Fibroblast of pulmonary artery (primary cell): ENCODE measurements at regions not wholly inside any gene's neighbourhood (a gene's known extent, or its start where the extent isn't known, plus 50 kb on each side); places are given as distances from the start of the nearest gene placed in this dataset.

Source experiments
- DNase-seq: peaks from one replicate; pipeline ENCODE4 v3.0.0-alpha.2; 2010; ENCODE audit warnings: low read depth
- H3K4me3 ChIP-seq: replicated peaks from 2 replicates; pipeline ENCODE4 v1.5.1; 2011; ENCODE audit warnings: low read depth, mild to moderate bottlenecking, control low read depth, low read length, moderate library complexity
- TF ChIP-seq, protein P1 (sequence below): IDR thresholded peaks from 2 replicates; pipeline ENCODE4 v1.5.1; 2011; ENCODE audit warnings: mild to moderate bottlenecking, control low read depth, low read length, inconsistent platforms; ENCODE audit errors: missing control alignments

DNA sequence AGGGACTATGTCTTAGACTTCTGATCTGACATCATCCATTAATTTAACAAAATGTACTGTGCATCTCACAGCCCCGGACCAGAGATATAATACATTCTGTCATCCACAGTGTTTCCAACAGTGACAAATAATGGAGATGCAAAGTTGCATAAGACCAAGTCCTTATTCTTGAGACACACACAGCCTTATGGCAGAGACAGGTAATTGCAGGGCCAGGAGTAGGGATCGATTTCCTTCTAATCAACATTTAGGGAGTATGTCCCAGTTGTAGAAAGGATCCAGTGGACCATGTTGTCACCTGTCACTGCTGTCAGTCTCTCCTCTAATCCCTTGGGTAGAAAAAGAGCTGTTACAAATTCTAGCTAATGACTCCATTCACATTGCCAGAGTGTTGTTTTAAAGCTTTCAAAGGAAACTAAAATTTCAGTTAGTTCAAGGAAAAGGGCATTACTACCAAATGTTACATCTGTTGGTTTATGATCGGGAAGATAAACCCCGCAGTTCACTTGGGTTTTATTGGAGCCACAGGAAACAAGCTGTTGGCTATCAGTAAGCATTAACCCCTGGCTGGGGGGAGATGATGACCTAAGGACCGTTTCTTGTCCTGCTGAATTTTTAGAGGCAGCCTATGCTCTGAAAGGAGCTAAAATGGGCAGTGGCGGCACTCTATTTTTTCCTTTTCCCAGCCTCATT is 111.4 kb upstream of the ATXN1 start:
- no peak overlapping the region for H3K4me3 ChIP-seq
- DNase-seq: no peak
- TF ChIP-seq, protein P1, sequence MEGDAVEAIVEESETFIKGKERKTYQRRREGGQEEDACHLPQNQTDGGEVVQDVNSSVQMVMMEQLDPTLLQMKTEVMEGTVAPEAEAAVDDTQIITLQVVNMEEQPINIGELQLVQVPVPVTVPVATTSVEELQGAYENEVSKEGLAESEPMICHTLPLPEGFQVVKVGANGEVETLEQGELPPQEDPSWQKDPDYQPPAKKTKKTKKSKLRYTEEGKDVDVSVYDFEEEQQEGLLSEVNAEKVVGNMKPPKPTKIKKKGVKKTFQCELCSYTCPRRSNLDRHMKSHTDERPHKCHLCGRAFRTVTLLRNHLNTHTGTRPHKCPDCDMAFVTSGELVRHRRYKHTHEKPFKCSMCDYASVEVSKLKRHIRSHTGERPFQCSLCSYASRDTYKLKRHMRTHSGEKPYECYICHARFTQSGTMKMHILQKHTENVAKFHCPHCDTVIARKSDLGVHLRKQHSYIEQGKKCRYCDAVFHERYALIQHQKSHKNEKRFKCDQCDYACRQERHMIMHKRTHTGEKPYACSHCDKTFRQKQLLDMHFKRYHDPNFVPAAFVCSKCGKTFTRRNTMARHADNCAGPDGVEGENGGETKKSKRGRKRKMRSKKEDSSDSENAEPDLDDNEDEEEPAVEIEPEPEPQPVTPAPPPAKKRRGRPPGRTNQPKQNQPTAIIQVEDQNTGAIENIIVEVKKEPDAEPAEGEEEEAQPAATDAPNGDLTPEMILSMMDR: no peak

GRCh38 chr6:16871047-16871446 is 109.8 kb upstream of the ATXN1 start:
- no peak for DNase-seq
- H3K4me3 ChIP-seq: no peak overlapping the region
- TF ChIP-seq, protein P1: no peak

- no peak for DNase-seq
- H3K4me3 ChIP-seq: no peak overlapping the region
- TF ChIP-seq, protein P1: no peak
Measured at GRCh38 chr6:16868968-16869367, 107.7 kb upstream of the ATXN1 start.

DNA sequence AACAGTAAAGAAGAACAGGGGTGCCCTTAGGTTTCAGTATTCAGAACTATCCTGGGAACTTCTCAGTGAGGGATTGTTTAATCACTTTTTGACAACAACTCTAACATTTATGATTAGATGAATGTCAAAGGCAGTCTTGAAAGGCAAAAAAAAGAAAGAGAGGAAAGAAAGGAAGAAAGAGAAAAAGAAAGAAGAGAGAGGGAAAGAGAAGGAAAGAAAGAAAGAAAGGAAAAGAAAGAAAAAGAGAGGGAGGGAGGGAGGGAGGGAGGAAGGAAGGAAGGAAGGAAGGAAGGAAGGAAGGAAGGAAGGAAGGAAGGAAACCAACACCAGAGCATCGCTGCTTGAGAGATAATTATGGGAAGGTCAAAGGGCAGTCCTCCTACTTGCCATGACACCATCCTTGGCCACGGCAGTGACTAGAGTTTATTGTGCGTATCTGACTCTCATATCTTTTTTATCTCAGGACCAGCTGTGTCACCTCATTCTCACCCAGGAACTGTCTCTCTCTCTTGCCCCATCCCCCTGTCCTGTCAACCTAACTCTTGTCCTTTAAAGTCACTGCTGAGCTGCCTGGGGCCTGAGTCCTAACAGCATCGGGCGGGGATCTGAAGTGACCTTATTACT is 96.8 kb upstream of the ATXN1 start:
- TF ChIP-seq, protein P1: no peak
- H3K4me3 ChIP-seq: no peak overlapping the region

GRCh38 chr6:16855460-16855859 is 94.2 kb upstream of the ATXN1 start:
- no peak for DNase-seq
- no peak overlapping the region for H3K4me3 ChIP-seq
- TF ChIP-seq, protein P1: no peak

More for the DNA sequence above, 96.8 kb upstream of the ATXN1 start:
- no peak for DNase-seq

GRCh38 chr6:16854986-16855385 is 93.7 kb upstream of the ATXN1 start:
- no peak for DNase-seq
- H3K4me3 ChIP-seq: no peak overlapping the region
- TF ChIP-seq, protein P1: no peak

DNA sequence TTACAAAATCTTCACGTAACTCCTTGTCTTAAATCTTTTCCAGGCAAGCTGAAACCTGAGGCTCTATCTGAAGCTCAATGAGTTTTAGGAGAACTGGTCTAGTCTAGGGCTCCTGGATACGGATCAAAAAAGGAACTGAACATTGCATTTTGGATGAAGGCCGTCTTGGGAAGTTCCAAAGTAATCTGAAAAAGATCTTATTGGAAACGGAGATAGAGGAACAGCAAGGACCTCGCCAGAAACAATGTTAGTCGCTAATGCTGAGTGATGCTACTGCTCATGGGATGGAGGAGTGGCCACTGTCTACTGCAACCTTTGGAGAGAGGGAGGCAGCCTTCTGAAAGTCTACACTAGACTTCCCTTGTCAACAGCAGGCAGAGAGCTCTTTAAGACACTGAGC is 91.4 kb upstream of the ATXN1 start:
- DNase-seq: no peak
- TF ChIP-seq, protein P1: no peak
- H3K4me3 ChIP-seq: no peak overlapping the region
